GM23338 (cell line): ENCODE measurements at regions not wholly inside any gene's neighbourhood (a gene's known extent, or its start where the extent isn't known, plus 50 kb on each side); places are given as distances from the start of the nearest gene placed in this dataset.
A peak's percentile ranks its signal among the peaks of the same experiment; 100 is the strongest.

Experiments used
- ATAC-seq: fragments of 200-7000 bp; cut with Tn5 transposase; 3 replicates; pipeline ENCODE4 v1.9.1; 2020
- DNase-seq: peaks from one replicate; pipeline ENCODE4 v3.0.0-alpha.2; 2015; ENCODE audit warnings: low spot score
- H2AFZ ChIP-seq: fragments of 200-600 bp; sonication (generic); 2 replicates; pipeline ENCODE4 v1.8.0; 2016; ENCODE audit warnings: antibody characterized with exemption, mild to moderate bottlenecking, moderate library complexity
- H3F3A ChIP-seq: fragments of 200-600 bp; sonication (generic); replicated peaks from 2 replicates; pipeline ENCODE4 v1.8.0; 2017; ENCODE audit warnings: antibody characterized with exemption, mixed run types, low read depth
- H3K27ac ChIP-seq: fragments of 200-600 bp; sonication (generic); 2 replicates; pipeline ENCODE4 v1.6.1; 2016; ENCODE audit warnings: low read depth
- H3K27me3 ChIP-seq: fragments of 200-600 bp; sonication (generic); 2 replicates; pipeline ENCODE4 v1.8.0; 2016; ENCODE audit warnings: mild to moderate bottlenecking, mixed run types, moderate library complexity; ENCODE audit not compliant: insufficient read depth
- H3K36me3 ChIP-seq: fragments of 200-600 bp; sonication (generic); 2 replicates; pipeline ENCODE4 v1.8.0; 2016; ENCODE audit warnings: mild to moderate bottlenecking; ENCODE audit not compliant: insufficient read depth
- H3K4me1 ChIP-seq: fragments of 200-600 bp; sonication (generic); 2 replicates; pipeline ENCODE4 v1.8.0; 2016; ENCODE audit warnings: mild to moderate bottlenecking, moderate library complexity; ENCODE audit not compliant: insufficient read depth
- H3K4me2 ChIP-seq: fragments of 200-600 bp; sonication (generic); 2 replicates; pipeline ENCODE4 v1.7.1; 2017; ENCODE audit warnings: mixed run types
- H3K4me3 ChIP-seq: fragments of 200-600 bp; sonication (generic); 2 replicates; pipeline ENCODE4 v1.6.1; 2016; ENCODE audit warnings: mixed run types
- H3K79me2 ChIP-seq: fragments of 200-600 bp; sonication (generic); replicated peaks from 2 replicates; pipeline ENCODE4 v1.8.0; 2017; ENCODE audit warnings: mild to moderate bottlenecking; ENCODE audit not compliant: insufficient read depth
- H3K9me2 ChIP-seq: fragments of 200-600 bp; sonication (generic); 2 replicates; pipeline ENCODE4 v1.8.0; 2017; ENCODE audit not compliant: insufficient read depth
- H4K20me1 ChIP-seq: fragments of 200-600 bp; sonication (generic); replicated peaks from 2 replicates; pipeline ENCODE4 v1.8.0; 2017; ENCODE audit warnings: mild to moderate bottlenecking; ENCODE audit not compliant: insufficient read depth
- H3K27ac Mint-ChIP-seq: 2 replicates; pipeline ENCODE4 v1.8.0; 2020; ENCODE audit warnings: inconsistent platforms, mild to moderate bottlenecking, moderate library complexity, mixed read lengths
- H3K27me3 Mint-ChIP-seq: 3 replicates; pipeline ENCODE4 v1.8.0; 2022; ENCODE audit warnings: low read depth, mild to moderate bottlenecking, moderate library complexity, mixed read lengths, inconsistent platforms; ENCODE audit not compliant: insufficient read depth, poor library complexity
- H3K36me3 Mint-ChIP-seq: 3 replicates; pipeline ENCODE4 v1.8.0; 2021; ENCODE audit warnings: low read depth, mild to moderate bottlenecking, inconsistent platforms, moderate library complexity, mixed read lengths
- H3K4me1 Mint-ChIP-seq: 3 replicates; pipeline ENCODE4 v1.8.0; 2020; ENCODE audit warnings: mild to moderate bottlenecking, inconsistent platforms, mixed read lengths
- H3K4me3 Mint-ChIP-seq: 3 replicates; pipeline ENCODE4 v1.8.0; 2021; ENCODE audit warnings: moderate library complexity, mild to moderate bottlenecking, inconsistent platforms, mixed read lengths
- H3K9me3 Mint-ChIP-seq: 3 replicates; pipeline ENCODE4 v1.8.0; 2020; ENCODE audit warnings: moderate library complexity, mild to moderate bottlenecking, inconsistent platforms, mixed read lengths
- CREB1 ChIP-seq: fragments of 250-450 bp; sonication (Bioruptor Pico); IDR thresholded peaks from 2 replicates; pipeline ENCODE4 v1.5.0; 2020; ENCODE audit warnings: low read depth, mild to moderate bottlenecking, moderate library complexity
- EZH2 ChIP-seq: fragments of 200-600 bp; sonication (generic); IDR thresholded peaks from one replicate; pipeline ENCODE4 v1.8.0; 2017; ENCODE audit warnings: antibody characterized with exemption, mild to moderate bottlenecking, low read depth; ENCODE audit not compliant: unreplicated experiment
- EZH2phosphoT487 ChIP-seq: fragments of 200-600 bp; sonication (generic); IDR thresholded peaks from one replicate; pipeline ENCODE4 v1.8.1; 2018; ENCODE audit warnings: antibody characterized with exemption; ENCODE audit not compliant: unreplicated experiment
- JUNB ChIP-seq: IDR thresholded peaks from one replicate; pipeline ENCODE4 v1.6.1; 2016; ENCODE audit warnings: antibody characterized with exemption; ENCODE audit not compliant: unreplicated experiment
- NANOG ChIP-seq: IDR thresholded peaks from 2 replicates; pipeline ENCODE4 v1.6.1; 2016; ENCODE audit warnings: antibody characterized with exemption, borderline replicate concordance
- POLR2AphosphoS5 ChIP-seq: IDR thresholded peaks from 2 replicates; pipeline ENCODE4 v1.6.1; 2016; ENCODE audit warnings: antibody characterized with exemption, low read depth
- STAT1 ChIP-seq: IDR thresholded peaks from one replicate; pipeline ENCODE4 v1.6.1; 2016; ENCODE audit warnings: antibody characterized with exemption; ENCODE audit not compliant: unreplicated experiment
- ZNF114 ChIP-seq: fragments of 250-450 bp; sonication (Bioruptor Pico); IDR thresholded peaks from 2 replicates; pipeline ENCODE4 v1.5.0; 2020; ENCODE audit warnings: mild to moderate bottlenecking, moderate library complexity
- ZNF331 ChIP-seq: fragments of 250-450 bp; sonication (Bioruptor Pico); IDR thresholded peaks from 2 replicates; pipeline ENCODE4 v1.5.0; 2020; ENCODE audit warnings: low read depth, mild to moderate bottlenecking, moderate library complexity
- TF ChIP-seq, protein P1 (sequence below): fragments of 250-450 bp; sonication (Bioruptor Pico); IDR thresholded peaks from 2 replicates; pipeline ENCODE4 v1.5.0; 2020; ENCODE audit warnings: mild to moderate bottlenecking, moderate library complexity
- TF ChIP-seq, protein P2 (sequence below), 2 experiments: fragments of 200-600 bp in 1 of 2; sonication (generic) in 1 of 2; conservative IDR thresholded peaks; 2 replicates each; pipeline versions ENCODE4 v1.5.1 to v1.6.1; 2016 to 2017; ENCODE audit warnings: antibody characterized with exemption in 2 of 2, low read depth in 2 of 2, mild to moderate bottlenecking in 2 of 2, moderate library complexity in 1 of 2
- TF ChIP-seq, protein P3 (sequence below): IDR thresholded peaks from one replicate; pipeline ENCODE4 v1.6.1; 2018; ENCODE audit warnings: antibody characterized with exemption; ENCODE audit not compliant: unreplicated experiment
- TF ChIP-seq, protein P4 (sequence below): IDR thresholded peaks from 2 replicates; pipeline ENCODE4 v1.6.1; 2016; ENCODE audit warnings: antibody characterized with exemption

DNA sequence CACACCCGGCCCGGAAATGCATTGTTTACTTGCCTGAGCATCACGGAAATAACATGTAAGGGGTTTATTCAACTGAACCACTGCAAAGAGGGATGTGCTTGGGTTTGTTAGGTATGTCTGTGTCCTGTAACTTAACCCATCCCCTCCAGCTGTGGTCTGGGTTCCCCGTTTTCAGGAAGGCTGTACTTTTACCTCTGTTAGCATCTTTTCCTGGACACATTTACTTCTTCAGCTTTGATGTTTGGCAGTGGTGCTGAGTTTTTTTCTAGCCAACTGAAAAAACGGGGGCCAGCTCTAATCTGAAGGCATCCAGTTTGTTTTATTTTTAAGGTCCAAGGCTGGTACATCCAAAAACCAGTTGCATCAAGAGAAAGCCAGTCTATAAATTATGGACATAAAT is 561.8 kb downstream of the BNC2 start:
- H3K9me2 ChIP-seq: peaks cover 14% of the 10 kb centered on the region
- TF ChIP-seq, protein P1, sequence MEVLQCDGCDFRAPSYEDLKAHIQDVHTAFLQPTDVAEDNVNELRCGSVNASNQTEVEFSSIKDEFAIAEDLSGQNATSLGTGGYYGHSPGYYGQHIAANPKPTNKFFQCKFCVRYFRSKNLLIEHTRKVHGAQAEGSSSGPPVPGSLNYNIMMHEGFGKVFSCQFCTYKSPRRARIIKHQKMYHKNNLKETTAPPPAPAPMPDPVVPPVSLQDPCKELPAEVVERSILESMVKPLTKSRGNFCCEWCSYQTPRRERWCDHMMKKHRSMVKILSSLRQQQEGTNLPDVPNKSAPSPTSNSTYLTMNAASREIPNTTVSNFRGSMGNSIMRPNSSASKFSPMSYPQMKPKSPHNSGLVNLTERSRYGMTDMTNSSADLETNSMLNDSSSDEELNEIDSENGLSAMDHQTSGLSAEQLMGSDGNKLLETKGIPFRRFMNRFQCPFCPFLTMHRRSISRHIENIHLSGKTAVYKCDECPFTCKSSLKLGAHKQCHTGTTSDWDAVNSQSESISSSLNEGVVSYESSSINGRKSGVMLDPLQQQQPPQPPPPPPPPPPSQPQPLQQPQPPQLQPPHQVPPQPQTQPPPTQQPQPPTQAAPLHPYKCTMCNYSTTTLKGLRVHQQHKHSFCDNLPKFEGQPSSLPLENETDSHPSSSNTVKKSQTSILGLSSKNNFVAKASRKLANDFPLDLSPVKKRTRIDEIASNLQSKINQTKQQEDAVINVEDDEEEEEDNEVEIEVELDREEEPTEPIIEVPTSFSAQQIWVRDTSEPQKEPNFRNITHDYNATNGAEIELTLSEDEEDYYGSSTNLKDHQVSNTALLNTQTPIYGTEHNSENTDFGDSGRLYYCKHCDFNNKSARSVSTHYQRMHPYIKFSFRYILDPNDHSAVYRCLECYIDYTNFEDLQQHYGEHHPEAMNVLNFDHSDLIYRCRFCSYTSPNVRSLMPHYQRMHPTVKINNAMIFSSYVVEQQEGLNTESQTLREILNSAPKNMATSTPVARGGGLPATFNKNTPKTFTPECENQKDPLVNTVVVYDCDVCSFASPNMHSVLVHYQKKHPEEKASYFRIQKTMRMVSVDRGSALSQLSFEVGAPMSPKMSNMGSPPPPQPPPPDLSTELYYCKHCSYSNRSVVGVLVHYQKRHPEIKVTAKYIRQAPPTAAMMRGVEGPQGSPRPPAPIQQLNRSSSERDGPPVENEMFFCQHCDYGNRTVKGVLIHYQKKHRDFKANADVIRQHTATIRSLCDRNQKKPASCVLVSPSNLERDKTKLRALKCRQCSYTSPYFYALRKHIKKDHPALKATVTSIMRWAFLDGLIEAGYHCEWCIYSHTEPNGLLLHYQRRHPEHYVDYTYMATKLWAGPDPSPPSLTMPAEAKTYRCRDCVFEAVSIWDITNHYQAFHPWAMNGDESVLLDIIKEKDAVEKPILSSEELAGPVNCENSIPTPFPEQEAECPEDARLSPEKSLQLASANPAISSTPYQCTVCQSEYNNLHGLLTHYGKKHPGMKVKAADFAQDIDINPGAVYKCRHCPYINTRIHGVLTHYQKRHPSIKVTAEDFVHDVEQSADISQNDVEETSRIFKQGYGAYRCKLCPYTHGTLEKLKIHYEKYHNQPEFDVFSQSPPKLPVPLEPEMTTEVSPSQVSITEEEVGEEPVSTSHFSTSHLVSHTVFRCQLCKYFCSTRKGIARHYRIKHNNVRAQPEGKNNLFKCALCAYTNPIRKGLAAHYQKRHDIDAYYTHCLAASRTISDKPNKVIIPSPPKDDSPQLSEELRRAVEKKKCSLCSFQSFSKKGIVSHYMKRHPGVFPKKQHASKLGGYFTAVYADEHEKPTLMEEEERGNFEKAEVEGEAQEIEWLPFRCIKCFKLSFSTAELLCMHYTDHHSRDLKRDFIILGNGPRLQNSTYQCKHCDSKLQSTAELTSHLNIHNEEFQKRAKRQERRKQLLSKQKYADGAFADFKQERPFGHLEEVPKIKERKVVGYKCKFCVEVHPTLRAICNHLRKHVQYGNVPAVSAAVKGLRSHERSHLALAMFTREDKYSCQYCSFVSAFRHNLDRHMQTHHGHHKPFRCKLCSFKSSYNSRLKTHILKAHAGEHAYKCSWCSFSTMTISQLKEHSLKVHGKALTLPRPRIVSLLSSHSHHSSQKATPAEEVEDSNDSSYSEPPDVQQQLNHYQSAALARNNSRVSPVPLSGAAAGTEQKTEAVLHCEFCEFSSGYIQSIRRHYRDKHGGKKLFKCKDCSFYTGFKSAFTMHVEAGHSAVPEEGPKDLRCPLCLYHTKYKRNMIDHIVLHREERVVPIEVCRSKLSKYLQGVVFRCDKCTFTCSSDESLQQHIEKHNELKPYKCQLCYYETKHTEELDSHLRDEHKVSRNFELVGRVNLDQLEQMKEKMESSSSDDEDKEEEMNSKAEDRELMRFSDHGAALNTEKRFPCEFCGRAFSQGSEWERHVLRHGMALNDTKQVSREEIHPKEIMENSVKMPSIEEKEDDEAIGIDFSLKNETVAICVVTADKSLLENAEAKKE: no peak
- TF ChIP-seq JUNB: no peak
- TF ChIP-seq, protein P2, sequence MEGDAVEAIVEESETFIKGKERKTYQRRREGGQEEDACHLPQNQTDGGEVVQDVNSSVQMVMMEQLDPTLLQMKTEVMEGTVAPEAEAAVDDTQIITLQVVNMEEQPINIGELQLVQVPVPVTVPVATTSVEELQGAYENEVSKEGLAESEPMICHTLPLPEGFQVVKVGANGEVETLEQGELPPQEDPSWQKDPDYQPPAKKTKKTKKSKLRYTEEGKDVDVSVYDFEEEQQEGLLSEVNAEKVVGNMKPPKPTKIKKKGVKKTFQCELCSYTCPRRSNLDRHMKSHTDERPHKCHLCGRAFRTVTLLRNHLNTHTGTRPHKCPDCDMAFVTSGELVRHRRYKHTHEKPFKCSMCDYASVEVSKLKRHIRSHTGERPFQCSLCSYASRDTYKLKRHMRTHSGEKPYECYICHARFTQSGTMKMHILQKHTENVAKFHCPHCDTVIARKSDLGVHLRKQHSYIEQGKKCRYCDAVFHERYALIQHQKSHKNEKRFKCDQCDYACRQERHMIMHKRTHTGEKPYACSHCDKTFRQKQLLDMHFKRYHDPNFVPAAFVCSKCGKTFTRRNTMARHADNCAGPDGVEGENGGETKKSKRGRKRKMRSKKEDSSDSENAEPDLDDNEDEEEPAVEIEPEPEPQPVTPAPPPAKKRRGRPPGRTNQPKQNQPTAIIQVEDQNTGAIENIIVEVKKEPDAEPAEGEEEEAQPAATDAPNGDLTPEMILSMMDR (conservative IDR thresholded peaks at IDR 0.05; ENCODE audit: low read depth in 2 of 2): no peak
- TF ChIP-seq EZH2: no peak
- TF ChIP-seq ZNF114 (CRISPR knock-in tag): no peak
- no peak for TF ChIP-seq ZNF331
- TF ChIP-seq STAT1: no peak
- no peak for TF ChIP-seq CREB1
- no peak for TF ChIP-seq EZH2phosphoT487
- TF ChIP-seq NANOG: no peak
- TF ChIP-seq, protein P3, sequence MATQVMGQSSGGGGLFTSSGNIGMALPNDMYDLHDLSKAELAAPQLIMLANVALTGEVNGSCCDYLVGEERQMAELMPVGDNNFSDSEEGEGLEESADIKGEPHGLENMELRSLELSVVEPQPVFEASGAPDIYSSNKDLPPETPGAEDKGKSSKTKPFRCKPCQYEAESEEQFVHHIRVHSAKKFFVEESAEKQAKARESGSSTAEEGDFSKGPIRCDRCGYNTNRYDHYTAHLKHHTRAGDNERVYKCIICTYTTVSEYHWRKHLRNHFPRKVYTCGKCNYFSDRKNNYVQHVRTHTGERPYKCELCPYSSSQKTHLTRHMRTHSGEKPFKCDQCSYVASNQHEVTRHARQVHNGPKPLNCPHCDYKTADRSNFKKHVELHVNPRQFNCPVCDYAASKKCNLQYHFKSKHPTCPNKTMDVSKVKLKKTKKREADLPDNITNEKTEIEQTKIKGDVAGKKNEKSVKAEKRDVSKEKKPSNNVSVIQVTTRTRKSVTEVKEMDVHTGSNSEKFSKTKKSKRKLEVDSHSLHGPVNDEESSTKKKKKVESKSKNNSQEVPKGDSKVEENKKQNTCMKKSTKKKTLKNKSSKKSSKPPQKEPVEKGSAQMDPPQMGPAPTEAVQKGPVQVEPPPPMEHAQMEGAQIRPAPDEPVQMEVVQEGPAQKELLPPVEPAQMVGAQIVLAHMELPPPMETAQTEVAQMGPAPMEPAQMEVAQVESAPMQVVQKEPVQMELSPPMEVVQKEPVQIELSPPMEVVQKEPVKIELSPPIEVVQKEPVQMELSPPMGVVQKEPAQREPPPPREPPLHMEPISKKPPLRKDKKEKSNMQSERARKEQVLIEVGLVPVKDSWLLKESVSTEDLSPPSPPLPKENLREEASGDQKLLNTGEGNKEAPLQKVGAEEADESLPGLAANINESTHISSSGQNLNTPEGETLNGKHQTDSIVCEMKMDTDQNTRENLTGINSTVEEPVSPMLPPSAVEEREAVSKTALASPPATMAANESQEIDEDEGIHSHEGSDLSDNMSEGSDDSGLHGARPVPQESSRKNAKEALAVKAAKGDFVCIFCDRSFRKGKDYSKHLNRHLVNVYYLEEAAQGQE: no peak
- no peak for TF ChIP-seq POLR2AphosphoS5
- TF ChIP-seq, protein P4, sequence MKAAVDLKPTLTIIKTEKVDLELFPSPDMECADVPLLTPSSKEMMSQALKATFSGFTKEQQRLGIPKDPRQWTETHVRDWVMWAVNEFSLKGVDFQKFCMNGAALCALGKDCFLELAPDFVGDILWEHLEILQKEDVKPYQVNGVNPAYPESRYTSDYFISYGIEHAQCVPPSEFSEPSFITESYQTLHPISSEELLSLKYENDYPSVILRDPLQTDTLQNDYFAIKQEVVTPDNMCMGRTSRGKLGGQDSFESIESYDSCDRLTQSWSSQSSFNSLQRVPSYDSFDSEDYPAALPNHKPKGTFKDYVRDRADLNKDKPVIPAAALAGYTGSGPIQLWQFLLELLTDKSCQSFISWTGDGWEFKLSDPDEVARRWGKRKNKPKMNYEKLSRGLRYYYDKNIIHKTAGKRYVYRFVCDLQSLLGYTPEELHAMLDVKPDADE: no peak
- ATAC-seq (no peak), DNase-seq (no peak)
- H3K4me1 ChIP-seq: peaks cover 8% of the 10 kb centered on the region; the same call in 1 of the 2 replicates
- Mint-ChIP-seq H3K4me3 (no peak overlapping the region), H3K36me3 (no peaks in the 10 kb centered on the region), H3K27me3 (no peaks in the 10 kb centered on the region), H3K27ac (no peak overlapping the region), H3K9me3 (no peaks in the 10 kb centered on the region), H3K4me1 (peaks cover 15% of the 10 kb centered on the region)
- no peak overlapping the region for H3K27ac ChIP-seq
- H3K4me2 ChIP-seq: no peak overlapping the region
- no peaks in the 10 kb centered on the region for H3F3A ChIP-seq
- H4K20me1 ChIP-seq: no peaks in the 10 kb centered on the region
- H3K36me3 ChIP-seq: no peaks in the 10 kb centered on the region
- H3K79me2 ChIP-seq: no peaks in the 10 kb centered on the region
- no peaks in the 10 kb centered on the region for H3K27me3 ChIP-seq
- no peak overlapping the region for H3K4me3 ChIP-seq
- peak overlapping the region; percentile 92; the same call in 1 of the 2 replicates for H2AFZ ChIP-seq
